ENCODE measurements at regions not wholly inside any gene's neighbourhood (a gene's known extent, or its start where the extent isn't known, plus 50 kb on each side); places are given as distances from the start of the nearest gene placed in this dataset.

DNA sequence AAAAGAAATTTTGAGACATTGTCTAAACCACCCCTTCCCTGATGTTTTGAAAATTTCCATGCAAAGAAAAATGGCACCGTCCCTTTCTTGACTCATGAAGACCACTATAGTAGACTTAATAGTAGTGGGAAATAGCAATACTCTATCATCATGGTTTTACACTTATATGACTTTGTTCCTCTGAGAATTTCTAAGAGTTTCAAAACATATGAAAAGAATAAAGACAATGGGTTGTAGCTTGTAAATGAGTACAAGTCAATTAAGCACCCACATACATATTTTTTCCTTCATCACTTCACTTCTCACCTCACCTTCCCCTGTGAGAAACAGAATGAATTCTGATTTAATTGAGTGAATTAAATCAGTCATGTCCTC lies 151.7 kb downstream of the LYPLAL1 start:
- TF ChIP-seq, protein P1, sequence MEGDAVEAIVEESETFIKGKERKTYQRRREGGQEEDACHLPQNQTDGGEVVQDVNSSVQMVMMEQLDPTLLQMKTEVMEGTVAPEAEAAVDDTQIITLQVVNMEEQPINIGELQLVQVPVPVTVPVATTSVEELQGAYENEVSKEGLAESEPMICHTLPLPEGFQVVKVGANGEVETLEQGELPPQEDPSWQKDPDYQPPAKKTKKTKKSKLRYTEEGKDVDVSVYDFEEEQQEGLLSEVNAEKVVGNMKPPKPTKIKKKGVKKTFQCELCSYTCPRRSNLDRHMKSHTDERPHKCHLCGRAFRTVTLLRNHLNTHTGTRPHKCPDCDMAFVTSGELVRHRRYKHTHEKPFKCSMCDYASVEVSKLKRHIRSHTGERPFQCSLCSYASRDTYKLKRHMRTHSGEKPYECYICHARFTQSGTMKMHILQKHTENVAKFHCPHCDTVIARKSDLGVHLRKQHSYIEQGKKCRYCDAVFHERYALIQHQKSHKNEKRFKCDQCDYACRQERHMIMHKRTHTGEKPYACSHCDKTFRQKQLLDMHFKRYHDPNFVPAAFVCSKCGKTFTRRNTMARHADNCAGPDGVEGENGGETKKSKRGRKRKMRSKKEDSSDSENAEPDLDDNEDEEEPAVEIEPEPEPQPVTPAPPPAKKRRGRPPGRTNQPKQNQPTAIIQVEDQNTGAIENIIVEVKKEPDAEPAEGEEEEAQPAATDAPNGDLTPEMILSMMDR (optimal IDR thresholded peaks at IDR 0.05 in 1 of 3, IDR thresholded peaks at IDR 0.05 in 1 of 3, conservative IDR thresholded peaks at IDR 0.05 in 1 of 3; ENCODE audit: extremely low read depth in 1 of 3, insufficient read depth in 2 of 3, low read length in 3 of 3) = no peak
- no peak for TF ChIP-seq EZH2 (IDR thresholded peaks at IDR 0.05; ENCODE audit: low read length)
